GM20431 (cell line): ENCODE measurements at regions not wholly inside any gene's neighbourhood (a gene's known extent, or its start where the extent isn't known, plus 50 kb on each side); places are given as distances from the start of the nearest gene placed in this dataset.
"Not testable (repeated sequence)": the region's sequence is repeated elsewhere in the genome, so short reads cannot be mapped to it uniquely, and the experiment has no call there.

Source experiments
- in situ Hi-C: fragments of 300-500 bp; cut with MseI, MboI; formaldehyde crosslinking; loops from one replicate; pipeline ENCODE4 v1.15.0; 2020; ENCODE audit warnings: low sequenced_read_pairs; ENCODE audit not compliant: unreplicated experiment

- in situ Hi-C loops, result not testable (repeated sequence)
Measured at GRCh38 chr3:192968901-192969300, 51.2 kb upstream of the MB21D2 start.

GRCh38 chr3:192980632-192981031 lies 63.0 kb upstream of the MB21D2 start:
- in situ Hi-C loops, result no loop called here

- in situ Hi-C loops, result no loop called here
Measured at GRCh38 chr3:192986379-192986778, 68.7 kb upstream of the MB21D2 start.

GRCh38 chr3:192991356-192991755 lies 73.7 kb upstream of the MB21D2 start:
- in situ Hi-C loops, result no loop called here

GRCh38 chr3:192992361-192992760 lies 74.7 kb upstream of the MB21D2 start:
- in situ Hi-C loops, result no loop called here

- in situ Hi-C loops, result no loop called here
Measured at GRCh38 chr3:192993411-192993810, 75.8 kb upstream of the MB21D2 start.

- in situ Hi-C loops, result not testable (repeated sequence)
Measured at GRCh38 chr3:193001113-193001512, 83.5 kb upstream of the MB21D2 start.

- in situ Hi-C loops, result not testable (repeated sequence)
Measured at GRCh38 chr3:193003624-193004023, 86.0 kb upstream of the MB21D2 start.

GRCh38 chr3:193008654-193009053 lies 91.0 kb upstream of the MB21D2 start:
- in situ Hi-C loops, result no loop called here

- in situ Hi-C loops, result no loop called here
Measured at GRCh38 chr3:193010191-193010590, 92.5 kb upstream of the MB21D2 start.

GRCh38 chr3:193011958-193012357 lies 94.3 kb upstream of the MB21D2 start:
- in situ Hi-C loops, result no loop called here

GRCh38 chr3:193014902-193015301 lies 97.2 kb upstream of the MB21D2 start:
- in situ Hi-C loops, result no loop called here

GRCh38 chr3:193016437-193016901 lies 98.8 kb upstream of the MB21D2 start:
- in situ Hi-C loops, result no loop called here

- in situ Hi-C loops, result no loop called here
Measured at GRCh38 chr3:193021506-193022010, 103.9 kb upstream of the MB21D2 start.

GRCh38 chr3:193023218-193023617 lies 105.6 kb upstream of the MB21D2 start:
- in situ Hi-C loops, result no loop called here

- in situ Hi-C loops, result no loop called here
Measured at GRCh38 chr3:193028258-193028657, 110.6 kb upstream of the MB21D2 start.

- in situ Hi-C loops, result loop anchor here (10.0 kb wide), 1 partner anchor 215 kb away; no protein-coding TSS in a partner anchor
Measured at GRCh38 chr3:193029800-193030199, 112.1 kb upstream of the MB21D2 start.

GRCh38 chr3:193030276-193030675 lies 112.6 kb upstream of the MB21D2 start:
- in situ Hi-C loops, result loop anchor here (10.0 kb wide), 1 partner anchor 215 kb away; no protein-coding TSS in a partner anchor

- in situ Hi-C loops, result loop anchor here (10.0 kb wide), 1 partner anchor 217 kb away; no protein-coding TSS in a partner anchor
Measured at GRCh38 chr3:193031911-193032310, 114.3 kb upstream of the MB21D2 start.

- in situ Hi-C loops, result loop anchor here (10.0 kb wide), 1 partner anchor 219 kb away; no protein-coding TSS in a partner anchor
Measured at GRCh38 chr3:193033226-193033780, 115.6 kb upstream of the MB21D2 start.

GRCh38 chr3:193037828-193038227 lies 120.2 kb upstream of the MB21D2 start:
- in situ Hi-C loops, result loop anchor here (10.0 kb wide), 1 partner anchor 223 kb away; no protein-coding TSS in a partner anchor

- in situ Hi-C loops, result loop anchor here (10.0 kb wide), 1 partner anchor 224 kb away; no protein-coding TSS in a partner anchor
Measured at GRCh38 chr3:193039058-193039457, 121.4 kb upstream of the MB21D2 start.
